Colonic mucosa (tissue), 4 donors: ENCODE measurements at regions not wholly inside any gene's neighbourhood (a gene's known extent, or its start where the extent isn't known, plus 50 kb on each side); places are given as distances from the start of the nearest gene placed in this dataset.

Experiments used
- DNase-seq: peaks from one replicate; pipeline ENCODE4 v3.0.0-alpha.2; 2020
- H3K27ac ChIP-seq: fragments of 200-600 bp; one replicate; pipeline ENCODE4 v1.8.0; 2021
- H3K27me3 ChIP-seq: fragments of 200-600 bp; one replicate; pipeline ENCODE4 v1.8.0; 2021
- H3K36me3 ChIP-seq: fragments of 200-600 bp; one replicate; pipeline ENCODE4 v1.8.0; 2021
- H3K4me1 ChIP-seq: fragments of 200-600 bp; one replicate; pipeline ENCODE4 v1.8.0; 2021; ENCODE audit warnings: mild to moderate bottlenecking
- H3K4me3 ChIP-seq: fragments of 200-600 bp; one replicate; pipeline ENCODE4 v1.8.0; 2021
- H3K9ac ChIP-seq, 2 donors: one replicate each; pipeline ENCODE4 v1.7.0; 2013; ENCODE audit warnings: control low read depth in 2 of 2, low read depth in 2 of 2, low read length in 2 of 2
- H3K9me3 ChIP-seq: fragments of 200-600 bp; one replicate; pipeline ENCODE4 v1.8.0; 2021
- intact Hi-C: fragments of 100-400 bp; cut with DNase I; formaldehyde crosslinking; loops from one replicate; pipeline ENCODE4 v1.14.1; 2022
- TF ChIP-seq, protein P1 (sequence below): fragments of 200-600 bp; IDR thresholded peaks from one replicate; pipeline ENCODE4 v1.8.0; 2022; ENCODE audit warnings: antibody characterized with exemption, mild to moderate bottlenecking
- donor health status: healthy.
- donor health status: DM: no; HTN: no; CAD: no.
- donor health status: DM: no; HTN: no; CAD: no.

DNA sequence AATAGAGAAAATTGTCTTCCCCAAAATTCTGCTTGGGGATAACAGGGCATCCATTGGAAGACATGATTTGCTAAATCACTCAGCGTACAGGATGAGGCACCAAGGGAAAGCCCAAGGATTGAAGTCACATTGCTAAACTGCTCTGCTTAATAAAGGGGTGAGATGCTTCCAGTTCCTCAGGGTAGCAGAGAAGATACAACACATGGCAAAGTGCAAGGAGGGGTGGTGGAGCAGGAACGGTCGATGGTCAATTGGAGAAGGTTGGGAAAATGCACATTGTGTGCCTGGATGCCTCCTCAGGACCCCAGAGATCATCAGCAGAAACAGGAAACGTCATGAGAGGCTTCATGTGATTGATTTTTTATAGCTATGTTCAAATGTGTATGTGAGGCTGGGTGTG is 116.3 kb upstream of the SOX1 start:
- TF ChIP-seq, protein P1, sequence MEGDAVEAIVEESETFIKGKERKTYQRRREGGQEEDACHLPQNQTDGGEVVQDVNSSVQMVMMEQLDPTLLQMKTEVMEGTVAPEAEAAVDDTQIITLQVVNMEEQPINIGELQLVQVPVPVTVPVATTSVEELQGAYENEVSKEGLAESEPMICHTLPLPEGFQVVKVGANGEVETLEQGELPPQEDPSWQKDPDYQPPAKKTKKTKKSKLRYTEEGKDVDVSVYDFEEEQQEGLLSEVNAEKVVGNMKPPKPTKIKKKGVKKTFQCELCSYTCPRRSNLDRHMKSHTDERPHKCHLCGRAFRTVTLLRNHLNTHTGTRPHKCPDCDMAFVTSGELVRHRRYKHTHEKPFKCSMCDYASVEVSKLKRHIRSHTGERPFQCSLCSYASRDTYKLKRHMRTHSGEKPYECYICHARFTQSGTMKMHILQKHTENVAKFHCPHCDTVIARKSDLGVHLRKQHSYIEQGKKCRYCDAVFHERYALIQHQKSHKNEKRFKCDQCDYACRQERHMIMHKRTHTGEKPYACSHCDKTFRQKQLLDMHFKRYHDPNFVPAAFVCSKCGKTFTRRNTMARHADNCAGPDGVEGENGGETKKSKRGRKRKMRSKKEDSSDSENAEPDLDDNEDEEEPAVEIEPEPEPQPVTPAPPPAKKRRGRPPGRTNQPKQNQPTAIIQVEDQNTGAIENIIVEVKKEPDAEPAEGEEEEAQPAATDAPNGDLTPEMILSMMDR = no peak
- Histone ChIP-seq H3K27ac (no peak overlapping the region), H3K36me3 (no peaks in the 10 kb centered on the region), H3K9me3 (no peaks in the 10 kb centered on the region), H3K4me3 (no peak overlapping the region), H3K9ac (no peak overlapping the region), H3K4me1 (no peaks in the 10 kb centered on the region), H3K27me3 (no peaks in the 10 kb centered on the region)
- no peak for DNase-seq
- intact Hi-C loops = no loop called here

DNA sequence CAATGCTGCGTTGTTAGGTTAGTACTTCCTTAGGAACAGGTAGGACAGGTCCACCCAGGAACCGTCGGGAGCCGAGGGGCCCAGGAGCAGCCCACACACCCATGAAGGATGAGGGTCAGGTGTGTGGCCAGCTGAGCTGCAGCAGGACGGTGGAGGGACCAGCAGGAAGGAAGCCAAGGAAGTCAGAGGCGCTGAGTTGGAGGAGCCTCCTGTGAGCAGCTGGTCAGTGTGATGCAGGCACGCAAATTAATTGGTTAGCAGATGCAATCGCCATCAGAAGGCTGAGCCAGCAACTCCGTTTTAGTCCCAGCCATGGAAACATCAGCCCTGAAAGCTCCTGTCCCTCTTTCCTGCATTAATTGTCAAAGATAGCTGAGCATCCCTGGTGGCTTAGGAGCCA is 114.9 kb upstream of the SOX1 start:
- no peaks in the 10 kb centered on the region for H3K27me3 ChIP-seq

DNA sequence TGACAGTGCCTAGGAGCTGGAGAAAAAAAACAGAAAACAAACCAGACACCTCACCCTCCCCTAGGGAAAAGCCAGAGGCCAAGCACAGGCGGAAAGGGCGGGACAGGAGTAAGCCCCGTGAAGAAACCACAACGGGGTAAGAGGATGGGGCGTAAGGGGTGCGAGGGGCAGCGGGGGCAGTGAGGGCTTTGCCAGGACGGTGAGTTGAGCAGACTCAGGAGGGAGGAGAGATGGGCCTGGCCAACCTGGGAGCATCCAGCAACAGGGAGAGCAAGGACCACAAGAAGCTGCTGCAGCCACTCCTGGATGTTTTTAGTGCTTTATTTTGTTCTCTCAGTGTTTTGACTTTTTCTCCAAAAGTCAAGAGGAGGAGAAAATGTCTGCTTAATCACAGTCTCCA is 114.1 kb upstream of the SOX1 start:
- no peaks in the 10 kb centered on the region for H3K4me1 ChIP-seq
- H3K27me3 ChIP-seq = no peaks in the 10 kb centered on the region
- TF ChIP-seq, protein P1 = no peak
- no peak overlapping the region for H3K27ac ChIP-seq
- H3K36me3 ChIP-seq = no peaks in the 10 kb centered on the region
- no peak overlapping the region for H3K9ac ChIP-seq
- no peaks in the 10 kb centered on the region for H3K9me3 ChIP-seq
- no peak overlapping the region for H3K4me3 ChIP-seq
- DNase-seq = no peak
- intact Hi-C loops = no loop called here

More for the DNA sequence above, 114.9 kb upstream of the SOX1 start:
- Histone ChIP-seq H3K36me3 (no peaks in the 10 kb centered on the region), H3K27ac (no peak overlapping the region), H3K9me3 (no peaks in the 10 kb centered on the region), H3K4me1 (no peaks in the 10 kb centered on the region), H3K9ac (no peak overlapping the region), H3K4me3 (no peak overlapping the region)
- TF ChIP-seq, protein P1 = no peak
- DNase-seq = no peak
- intact Hi-C loops = no loop called here

DNA sequence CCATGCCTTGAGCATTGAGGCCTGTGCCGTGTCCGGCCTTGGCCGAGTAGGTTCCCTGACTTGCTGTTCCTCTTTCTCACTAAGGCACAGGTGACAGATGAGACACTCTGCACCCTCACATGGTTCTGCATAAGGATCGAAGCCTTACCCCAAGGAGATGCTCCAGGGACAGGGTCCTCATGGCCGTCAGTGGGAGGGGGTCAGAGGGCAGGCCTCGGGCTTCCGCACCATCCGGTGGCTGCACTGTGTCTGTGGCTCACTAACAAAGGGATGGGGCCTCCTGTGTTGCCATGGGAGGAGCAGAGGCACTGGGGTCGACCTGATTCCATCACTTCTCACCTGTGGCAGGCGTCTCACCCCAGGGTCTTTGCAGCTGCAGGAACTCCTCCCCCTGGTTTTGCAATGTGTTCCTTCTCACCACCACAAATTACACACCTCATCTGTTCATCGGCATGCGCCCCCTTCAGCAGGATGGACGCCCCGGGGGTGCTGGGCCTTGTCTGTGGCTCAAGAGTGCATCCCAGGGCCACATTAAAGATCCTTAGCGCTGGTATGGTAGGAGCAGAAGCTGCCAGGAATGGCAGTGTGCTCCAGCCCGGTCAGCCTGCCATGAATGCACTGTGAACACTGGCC is 113.3 kb upstream of the SOX1 start:
- H3K9ac ChIP-seq = no peak overlapping the region
- TF ChIP-seq, protein P1 = no peak
- H3K4me1 ChIP-seq = no peaks in the 10 kb centered on the region
- H3K9me3 ChIP-seq = no peaks in the 10 kb centered on the region
- no peaks in the 10 kb centered on the region for H3K36me3 ChIP-seq
- no peak overlapping the region for H3K4me3 ChIP-seq
- H3K27ac ChIP-seq = no peak overlapping the region
- DNase-seq = no peak
- intact Hi-C loops = no loop called here
- no peaks in the 10 kb centered on the region for H3K27me3 ChIP-seq

DNA sequence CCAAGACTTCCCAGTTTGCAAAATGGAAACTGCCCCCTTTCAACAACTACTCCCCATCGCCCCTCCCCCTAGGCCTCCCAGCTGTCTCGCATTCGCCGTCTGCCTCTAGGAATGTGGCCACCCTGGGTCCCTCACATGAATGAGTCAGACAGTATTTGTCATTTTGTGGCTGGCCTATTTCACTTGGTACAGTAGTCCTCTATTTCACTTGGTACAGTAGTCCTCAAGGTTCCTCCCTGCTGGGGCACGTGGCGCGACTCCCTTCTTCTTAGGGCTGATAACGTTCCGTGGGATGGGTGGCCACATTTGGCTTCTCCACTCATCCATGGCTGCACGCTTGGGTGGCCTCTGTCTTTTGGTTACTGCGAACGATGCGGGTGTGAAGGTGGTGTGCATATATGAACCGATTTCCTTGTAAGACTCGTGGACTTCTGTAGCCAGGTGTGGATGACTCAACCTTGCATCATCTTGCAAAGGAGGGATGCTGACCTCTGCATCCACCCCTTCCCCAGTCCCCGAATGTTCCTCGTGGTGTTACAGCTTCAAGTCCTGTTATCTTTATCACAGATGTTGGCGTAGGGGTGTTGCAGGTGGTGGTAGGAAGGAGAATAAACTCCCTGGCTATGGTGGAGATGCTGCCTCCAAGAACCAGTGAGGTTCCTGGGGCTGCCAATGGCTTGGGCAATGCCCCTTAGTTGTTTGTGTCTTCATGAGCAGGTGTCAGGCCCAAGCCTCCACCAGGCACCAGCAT is 112.1 kb upstream of the SOX1 start:
- H3K27me3 ChIP-seq = no peaks in the 10 kb centered on the region
- TF ChIP-seq, protein P1 = no peak
- no peaks in the 10 kb centered on the region for H3K36me3 ChIP-seq
- DNase-seq = no peak
- H3K4me3 ChIP-seq = no peak overlapping the region
- intact Hi-C loops = no loop called here
- H3K9ac ChIP-seq = no peak overlapping the region
- H3K27ac ChIP-seq = no peak overlapping the region
- no peaks in the 10 kb centered on the region for H3K9me3 ChIP-seq
- H3K4me1 ChIP-seq = no peaks in the 10 kb centered on the region
